Glutamatergic neuron (in vitro differentiated cells): ENCODE measurements at regions not wholly inside any gene's neighbourhood (a gene's known extent, or its start where the extent isn't known, plus 50 kb on each side); places are given as distances from the start of the nearest gene placed in this dataset.

Experiments used
- DNase-seq: peaks from one replicate; pipeline ENCODE4 v3.0.0; 2022
- H3K27ac Mint-ChIP-seq: one replicate; pipeline ENCODE4 v1.8.0; 2020; ENCODE audit warnings: mild to moderate bottlenecking, mixed read lengths, inconsistent platforms; ENCODE audit not compliant: unreplicated experiment
- H3K27me3 Mint-ChIP-seq: one replicate; pipeline ENCODE4 v1.8.0; 2020; ENCODE audit warnings: mild to moderate bottlenecking, moderate library complexity, mixed read lengths, inconsistent platforms; ENCODE audit not compliant: unreplicated experiment
- H3K36me3 Mint-ChIP-seq: one replicate; pipeline ENCODE4 v1.8.0; 2020; ENCODE audit warnings: mild to moderate bottlenecking, mixed read lengths, inconsistent platforms; ENCODE audit not compliant: unreplicated experiment
- H3K4me1 Mint-ChIP-seq: one replicate; pipeline ENCODE4 v1.8.0; 2020; ENCODE audit warnings: mild to moderate bottlenecking, low read depth, mixed read lengths, inconsistent platforms; ENCODE audit not compliant: unreplicated experiment
- H3K4me3 Mint-ChIP-seq: one replicate; pipeline ENCODE4 v1.8.0; 2020; ENCODE audit warnings: mild to moderate bottlenecking, mixed read lengths, inconsistent platforms; ENCODE audit not compliant: unreplicated experiment
- H3K9me3 Mint-ChIP-seq: one replicate; pipeline ENCODE4 v1.8.0; 2020; ENCODE audit warnings: mild to moderate bottlenecking, moderate library complexity, mixed read lengths, inconsistent platforms; ENCODE audit not compliant: unreplicated experiment
- TF ChIP-seq, protein P1 (sequence below): fragments of 200-600 bp; sonication (generic); IDR thresholded peaks from one replicate; pipeline ENCODE4 v1.5.0; 2021; ENCODE audit not compliant: partially characterized antibody, unreplicated experiment

DNA sequence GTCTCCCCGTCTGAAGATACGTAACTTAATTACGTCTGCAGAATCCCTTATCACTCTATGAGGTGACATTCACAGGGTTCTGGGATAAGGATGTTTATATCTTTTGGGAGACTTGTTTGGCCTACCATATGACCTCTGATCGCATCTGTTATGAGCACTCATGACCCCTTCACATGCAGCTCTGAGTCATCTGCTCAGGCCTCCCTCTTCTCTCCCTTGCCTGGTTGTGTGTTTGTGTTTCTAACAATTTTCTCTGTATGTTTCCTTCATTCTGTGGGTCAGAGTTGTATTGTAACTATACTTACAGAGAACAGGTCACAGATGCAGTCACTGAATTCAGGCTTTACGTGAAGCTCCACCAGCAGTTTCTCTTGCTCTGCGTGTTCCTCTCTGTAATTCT, 330.6 kb downstream of the TENT4A start:
- TF ChIP-seq, protein P1, sequence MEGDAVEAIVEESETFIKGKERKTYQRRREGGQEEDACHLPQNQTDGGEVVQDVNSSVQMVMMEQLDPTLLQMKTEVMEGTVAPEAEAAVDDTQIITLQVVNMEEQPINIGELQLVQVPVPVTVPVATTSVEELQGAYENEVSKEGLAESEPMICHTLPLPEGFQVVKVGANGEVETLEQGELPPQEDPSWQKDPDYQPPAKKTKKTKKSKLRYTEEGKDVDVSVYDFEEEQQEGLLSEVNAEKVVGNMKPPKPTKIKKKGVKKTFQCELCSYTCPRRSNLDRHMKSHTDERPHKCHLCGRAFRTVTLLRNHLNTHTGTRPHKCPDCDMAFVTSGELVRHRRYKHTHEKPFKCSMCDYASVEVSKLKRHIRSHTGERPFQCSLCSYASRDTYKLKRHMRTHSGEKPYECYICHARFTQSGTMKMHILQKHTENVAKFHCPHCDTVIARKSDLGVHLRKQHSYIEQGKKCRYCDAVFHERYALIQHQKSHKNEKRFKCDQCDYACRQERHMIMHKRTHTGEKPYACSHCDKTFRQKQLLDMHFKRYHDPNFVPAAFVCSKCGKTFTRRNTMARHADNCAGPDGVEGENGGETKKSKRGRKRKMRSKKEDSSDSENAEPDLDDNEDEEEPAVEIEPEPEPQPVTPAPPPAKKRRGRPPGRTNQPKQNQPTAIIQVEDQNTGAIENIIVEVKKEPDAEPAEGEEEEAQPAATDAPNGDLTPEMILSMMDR, result no peak
- no peaks in the 10 kb centered on the region for H3K27me3 Mint-ChIP-seq
- no peaks in the 10 kb centered on the region for H3K4me1 Mint-ChIP-seq
- no peaks in the 10 kb centered on the region for H3K36me3 Mint-ChIP-seq
- H3K27ac Mint-ChIP-seq, result no peak overlapping the region
- DNase-seq, result no peak
- H3K4me3 Mint-ChIP-seq, result no peak overlapping the region
- H3K9me3 Mint-ChIP-seq, result no peaks in the 10 kb centered on the region

DNA sequence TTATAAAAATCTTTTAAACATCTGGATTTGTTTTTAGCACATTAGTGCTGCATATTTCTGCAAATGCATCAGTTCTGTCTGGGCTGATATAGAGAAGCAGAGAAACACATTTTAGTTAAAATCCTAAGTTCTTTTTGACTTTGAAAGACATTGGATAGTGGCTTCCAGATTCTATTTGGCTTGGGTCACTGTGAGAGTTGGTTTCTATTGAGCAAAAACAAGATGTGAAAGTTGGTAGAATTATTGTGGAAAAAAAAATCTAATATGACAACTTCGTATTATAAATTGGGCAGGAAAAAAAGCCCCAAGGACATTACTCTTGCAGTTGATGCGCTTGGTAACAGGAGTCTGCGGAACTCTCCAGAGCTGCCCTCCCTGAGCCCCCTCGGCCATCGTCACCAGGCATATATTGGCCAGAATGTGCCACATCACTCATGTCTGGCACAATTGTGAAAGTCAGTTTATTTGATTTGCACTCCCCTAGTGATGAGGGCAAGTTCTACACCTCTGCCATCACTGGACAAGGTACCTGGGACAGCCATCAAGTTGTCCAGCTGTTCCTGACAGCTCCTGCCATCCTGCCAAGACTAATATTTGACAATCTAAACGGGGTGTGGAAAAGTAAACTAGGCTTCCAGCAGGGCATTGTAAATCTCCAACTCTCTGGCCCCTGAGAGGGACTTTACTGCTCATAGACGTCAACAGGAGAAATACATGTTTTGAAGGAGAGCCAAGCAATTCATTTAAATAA, 334.5 kb downstream of the TENT4A start:
- Mint-ChIP-seq H3K27ac (no peak overlapping the region), H3K4me1 (no peaks in the 10 kb centered on the region), H3K36me3 (no peaks in the 10 kb centered on the region), H3K9me3 (no peaks in the 10 kb centered on the region), H3K4me3 (no peak overlapping the region), H3K27me3 (no peaks in the 10 kb centered on the region)
- DNase-seq, result no peak
- TF ChIP-seq, protein P1, result no peak

DNA sequence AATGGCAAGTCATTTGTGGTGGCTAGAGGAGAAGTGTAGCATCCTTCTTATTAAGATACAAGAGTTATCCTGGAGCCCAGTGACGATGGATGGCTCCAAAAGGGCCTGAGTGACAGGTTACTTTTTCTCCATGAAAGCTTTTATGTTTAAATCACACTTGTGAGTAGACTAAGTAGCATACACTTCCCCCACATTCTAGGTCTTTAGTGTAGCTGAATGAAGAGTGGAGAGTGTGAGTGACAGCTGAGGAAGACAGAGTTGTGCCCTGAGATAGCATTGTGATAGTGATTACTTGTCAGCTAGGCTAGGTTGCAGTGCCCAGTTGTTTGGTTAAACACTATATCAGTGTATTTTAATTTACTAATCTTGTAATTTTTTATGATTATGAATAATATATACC, 337.8 kb downstream of the TENT4A start:
- no peak overlapping the region for H3K27ac Mint-ChIP-seq
- TF ChIP-seq, protein P1, result no peak
- no peaks in the 10 kb centered on the region for H3K4me1 Mint-ChIP-seq
- no peaks in the 10 kb centered on the region for H3K9me3 Mint-ChIP-seq
- DNase-seq, result no peak
- H3K36me3 Mint-ChIP-seq, result no peaks in the 10 kb centered on the region
- no peak overlapping the region for H3K4me3 Mint-ChIP-seq
- no peaks in the 10 kb centered on the region for H3K27me3 Mint-ChIP-seq

DNA sequence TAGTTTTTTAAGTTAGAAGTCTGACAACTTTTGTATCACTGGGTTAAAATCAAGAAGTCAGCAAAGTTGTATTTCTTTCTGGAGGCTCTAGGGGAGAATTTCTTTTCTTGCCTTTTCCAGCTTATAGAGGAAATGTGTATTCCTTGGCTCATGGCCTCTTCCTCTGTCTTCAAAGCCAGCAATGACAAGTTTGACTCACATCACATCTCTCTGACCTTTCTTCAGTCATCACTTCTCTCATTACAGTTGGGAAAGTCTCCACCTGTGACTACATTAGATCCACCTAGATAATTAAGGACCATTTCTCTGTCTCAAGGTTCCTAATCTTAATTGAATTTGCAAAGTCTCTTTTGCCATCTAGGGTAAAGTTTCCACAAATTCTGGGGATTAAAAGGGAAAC, 339.9 kb downstream of the TENT4A start:
- no peak overlapping the region for H3K4me3 Mint-ChIP-seq
- no peaks in the 10 kb centered on the region for H3K36me3 Mint-ChIP-seq
- H3K9me3 Mint-ChIP-seq, result no peaks in the 10 kb centered on the region
- H3K27me3 Mint-ChIP-seq, result no peaks in the 10 kb centered on the region
- no peaks in the 10 kb centered on the region for H3K4me1 Mint-ChIP-seq
- DNase-seq, result no peak
- H3K27ac Mint-ChIP-seq, result no peak overlapping the region
- TF ChIP-seq, protein P1, result no peak

DNA sequence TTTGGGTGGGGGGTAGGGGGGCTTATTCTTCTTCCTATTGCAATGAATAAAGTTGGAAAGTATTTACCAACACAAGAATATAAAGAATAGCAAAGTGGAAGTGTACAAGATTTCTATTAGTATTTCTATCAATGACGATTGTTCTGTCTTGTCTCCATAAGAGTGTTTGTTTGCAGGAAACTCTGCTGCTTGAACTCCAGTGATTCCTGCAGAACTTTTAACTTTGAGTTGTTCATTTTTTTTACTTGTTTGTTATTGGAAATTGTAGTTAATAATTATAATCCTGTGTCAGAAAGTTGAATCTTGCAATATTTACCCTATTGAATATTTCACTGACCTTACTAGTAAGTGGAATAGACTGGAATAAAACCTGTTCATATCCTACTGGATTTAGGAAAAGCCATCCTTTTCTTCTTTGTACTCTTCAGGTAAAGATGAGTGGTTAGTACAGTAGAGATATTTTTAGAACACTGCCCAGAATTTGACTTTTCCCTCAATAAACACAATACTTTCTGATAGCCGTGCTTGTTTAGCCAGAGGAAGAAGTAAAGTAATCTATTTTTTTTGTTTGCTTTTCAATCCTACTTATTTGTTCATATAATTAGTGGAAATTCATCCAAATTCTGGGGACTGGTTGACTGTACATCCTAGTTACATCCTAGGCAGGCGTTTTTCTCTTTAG, 340.4 kb downstream of the TENT4A start:
- no peak overlapping the region for H3K27ac Mint-ChIP-seq
- H3K36me3 Mint-ChIP-seq, result no peaks in the 10 kb centered on the region
- H3K27me3 Mint-ChIP-seq, result no peaks in the 10 kb centered on the region

More for the DNA sequence above, 340.4 kb downstream of the TENT4A start:
- DNase-seq, result no peak
- H3K9me3 Mint-ChIP-seq, result no peaks in the 10 kb centered on the region
- no peak overlapping the region for H3K4me3 Mint-ChIP-seq
- H3K4me1 Mint-ChIP-seq, result no peaks in the 10 kb centered on the region
- TF ChIP-seq, protein P1, result no peak
